ENCODE measurements at regions not wholly inside any gene's neighbourhood (a gene's known extent, or its start where the extent isn't known, plus 50 kb on each side); places are given as distances from the start of the nearest gene placed in this dataset.

DNA sequence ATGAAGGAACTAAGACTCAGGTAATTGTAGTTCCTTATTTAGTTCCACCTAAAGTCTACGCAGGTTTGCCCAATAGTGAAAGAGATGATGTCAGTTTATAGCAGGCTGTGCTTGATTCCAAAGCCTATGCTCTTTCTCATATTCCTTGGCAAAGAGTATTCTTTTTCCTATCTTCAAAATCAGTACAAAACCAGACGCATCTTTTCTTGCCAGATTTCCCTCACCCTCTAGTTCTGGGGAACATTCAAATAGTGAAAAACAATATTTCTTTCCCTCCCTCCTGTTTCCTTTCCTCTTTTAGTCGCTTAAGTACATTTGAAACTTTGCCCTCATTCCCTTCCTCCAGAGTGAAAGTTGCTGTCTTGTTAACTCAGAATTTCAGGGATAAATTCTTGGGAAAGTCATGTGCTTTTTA, 134.6 kb upstream of the PDZRN3 start:
- H3K27ac ChIP-seq, result no peak overlapping the region
- no peaks in the 10 kb centered on the region for H3K36me3 ChIP-seq
- no peaks in the 10 kb centered on the region for H3F3A ChIP-seq (ENCODE audit: low read depth)
- no peaks in the 10 kb centered on the region for H3K79me2 ChIP-seq (ENCODE audit: low read depth)
- no peaks in the 10 kb centered on the region for H3K27me3 ChIP-seq
- Mint-ChIP-seq H3K27ac (no peak overlapping the region), H3K36me3 (no peaks in the 10 kb centered on the region), H3K4me3 (no peak overlapping the region), H3K27me3 (ENCODE audit: insufficient read depth, low read depth) (no peaks in the 10 kb centered on the region), H3K4me1 (peaks cover 7% of the 10 kb centered on the region), H3K9me3 (peaks cover 2% of the 10 kb centered on the region)
- H3K9me3 ChIP-seq (ENCODE audit: low read depth), result no peaks in the 10 kb centered on the region
- H3K4me3 ChIP-seq, result no peak overlapping the region
- no peak overlapping the region for H3K4me2 ChIP-seq
- H3K9ac ChIP-seq, result no peak overlapping the region
- no peak for TF ChIP-seq EZH2 (IDR thresholded peaks at IDR 0.05)
- TF ChIP-seq, protein P1, sequence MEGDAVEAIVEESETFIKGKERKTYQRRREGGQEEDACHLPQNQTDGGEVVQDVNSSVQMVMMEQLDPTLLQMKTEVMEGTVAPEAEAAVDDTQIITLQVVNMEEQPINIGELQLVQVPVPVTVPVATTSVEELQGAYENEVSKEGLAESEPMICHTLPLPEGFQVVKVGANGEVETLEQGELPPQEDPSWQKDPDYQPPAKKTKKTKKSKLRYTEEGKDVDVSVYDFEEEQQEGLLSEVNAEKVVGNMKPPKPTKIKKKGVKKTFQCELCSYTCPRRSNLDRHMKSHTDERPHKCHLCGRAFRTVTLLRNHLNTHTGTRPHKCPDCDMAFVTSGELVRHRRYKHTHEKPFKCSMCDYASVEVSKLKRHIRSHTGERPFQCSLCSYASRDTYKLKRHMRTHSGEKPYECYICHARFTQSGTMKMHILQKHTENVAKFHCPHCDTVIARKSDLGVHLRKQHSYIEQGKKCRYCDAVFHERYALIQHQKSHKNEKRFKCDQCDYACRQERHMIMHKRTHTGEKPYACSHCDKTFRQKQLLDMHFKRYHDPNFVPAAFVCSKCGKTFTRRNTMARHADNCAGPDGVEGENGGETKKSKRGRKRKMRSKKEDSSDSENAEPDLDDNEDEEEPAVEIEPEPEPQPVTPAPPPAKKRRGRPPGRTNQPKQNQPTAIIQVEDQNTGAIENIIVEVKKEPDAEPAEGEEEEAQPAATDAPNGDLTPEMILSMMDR (IDR thresholded peaks at IDR 0.05), result no peak
- no peak for TF ChIP-seq EZH2phosphoT487 (IDR thresholded peaks at IDR 0.05)
- DNase-seq (ENCODE audit: low spot score), result no peak
- no peak overlapping the region for H2AFZ ChIP-seq (replicated peaks)
- no peaks in the 10 kb centered on the region for H4K20me1 ChIP-seq (ENCODE audit: low read depth)
- no peaks in the 10 kb centered on the region for H3K4me1 ChIP-seq

DNA sequence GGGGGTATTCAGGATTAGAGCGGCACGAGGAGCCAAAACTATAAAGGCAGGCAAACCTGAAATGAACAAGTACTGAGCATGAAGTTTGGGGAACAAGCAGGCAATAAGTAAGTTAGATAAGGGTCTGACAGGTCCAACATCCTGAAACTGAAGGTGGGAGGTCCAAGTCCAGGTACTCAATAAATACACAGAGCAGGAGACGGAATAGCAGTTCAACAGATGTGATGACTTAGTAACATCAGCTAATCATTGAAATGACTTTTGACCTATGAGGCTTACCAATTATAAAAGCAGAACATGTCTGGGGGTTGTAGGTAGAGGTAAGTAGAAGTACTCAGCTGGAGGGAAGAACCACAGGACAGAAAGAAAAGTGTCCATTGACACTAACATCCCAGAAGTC, 132.8 kb upstream of the PDZRN3 start:
- H3K4me3 Mint-ChIP-seq, result no peak overlapping the region

DNA sequence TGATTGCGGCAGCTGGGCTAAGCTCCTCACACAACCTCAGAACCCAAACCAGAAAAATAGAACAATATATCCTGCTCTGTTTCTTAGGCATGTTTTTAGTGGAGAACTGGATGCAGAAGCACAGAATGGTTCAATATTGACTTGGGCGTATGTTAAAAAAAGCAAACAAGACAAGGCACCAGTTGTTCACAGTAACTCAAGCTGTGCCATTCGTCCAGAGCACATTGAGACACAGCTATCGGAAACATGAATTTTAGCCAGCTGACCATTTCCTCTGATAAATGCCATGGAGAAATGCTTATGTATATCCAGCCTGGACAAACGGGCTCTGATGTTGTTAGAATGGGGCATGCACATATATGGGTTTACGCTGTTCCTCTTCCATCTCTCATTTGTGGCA, 129.2 kb upstream of the PDZRN3 start:
- Histone ChIP-seq H3K4me3 (no peak overlapping the region), H3F3A (ENCODE audit: low read depth) (no peaks in the 10 kb centered on the region), H3K27ac (no peak overlapping the region), H3K27me3 (no peaks in the 10 kb centered on the region), H3K79me2 (ENCODE audit: low read depth) (no peaks in the 10 kb centered on the region), H3K4me1 (no peaks in the 10 kb centered on the region), H3K9me3 (ENCODE audit: low read depth) (no peaks in the 10 kb centered on the region), H4K20me1 (ENCODE audit: low read depth) (no peaks in the 10 kb centered on the region), H3K36me3 (no peaks in the 10 kb centered on the region), H3K9ac (no peak overlapping the region), H3K4me2 (no peak overlapping the region), H2AFZ (replicated peaks) (no peak overlapping the region)
- H3K36me3 Mint-ChIP-seq, result no peaks in the 10 kb centered on the region
- no peak overlapping the region for H3K27ac Mint-ChIP-seq
- peaks cover 2% of the 10 kb centered on the region for H3K27me3 Mint-ChIP-seq (ENCODE audit: insufficient read depth, low read depth)
- H3K4me1 Mint-ChIP-seq, result peaks cover 23% of the 10 kb centered on the region
- TF ChIP-seq EZH2 (IDR thresholded peaks at IDR 0.05) (no peak), EZH2phosphoT487 (IDR thresholded peaks at IDR 0.05) (no peak)
- TF ChIP-seq, protein P1 (IDR thresholded peaks at IDR 0.05), result no peak
- H3K4me3 Mint-ChIP-seq, result no peak overlapping the region
- no peaks in the 10 kb centered on the region for H3K9me3 Mint-ChIP-seq
- no peak for DNase-seq (ENCODE audit: low spot score)

More for the DNA sequence above, 132.8 kb upstream of the PDZRN3 start:
- no peak overlapping the region for H3K27ac Mint-ChIP-seq
- H3K4me1 ChIP-seq, result no peaks in the 10 kb centered on the region
- H3K27me3 ChIP-seq, result no peaks in the 10 kb centered on the region
- no peaks in the 10 kb centered on the region for H3F3A ChIP-seq (ENCODE audit: low read depth)
- no peak overlapping the region for H3K27ac ChIP-seq
- H3K36me3 Mint-ChIP-seq, result no peaks in the 10 kb centered on the region
- no peaks in the 10 kb centered on the region for H3K9me3 Mint-ChIP-seq
- no peaks in the 10 kb centered on the region for H3K36me3 ChIP-seq
- H3K9me3 ChIP-seq (ENCODE audit: low read depth), result no peaks in the 10 kb centered on the region
- H3K4me3 ChIP-seq, result no peak overlapping the region
- H3K27me3 Mint-ChIP-seq (ENCODE audit: insufficient read depth, low read depth), result no peaks in the 10 kb centered on the region
- TF ChIP-seq, protein P1 (IDR thresholded peaks at IDR 0.05), result no peak
- no peak for TF ChIP-seq EZH2phosphoT487 (IDR thresholded peaks at IDR 0.05)
- no peak for TF ChIP-seq EZH2 (IDR thresholded peaks at IDR 0.05)
- H3K9ac ChIP-seq, result no peak overlapping the region
- no peaks in the 10 kb centered on the region for H4K20me1 ChIP-seq (ENCODE audit: low read depth)
- no peaks in the 10 kb centered on the region for H3K79me2 ChIP-seq (ENCODE audit: low read depth)
- H3K4me1 Mint-ChIP-seq, result peaks cover 8% of the 10 kb centered on the region
- H2AFZ ChIP-seq (replicated peaks), result no peak overlapping the region
- H3K4me2 ChIP-seq, result no peak overlapping the region
- no peak for DNase-seq (ENCODE audit: low spot score)

All from neural progenitor cell (in vitro differentiated cells).